ENCODE measurements at regions not wholly inside any gene's neighbourhood (a gene's known extent, or its start where the extent isn't known, plus 50 kb on each side); places are given as distances from the start of the nearest gene placed in this dataset.

GRCh38 chr9:106613250-106613737 is 249.7 kb upstream of the ZNF462 start:
- no peak for DNase-seq (ENCODE audit: low read depth)

GRCh38 chr9:106615118-106615889 is 247.7 kb upstream of the ZNF462 start:
- DNase-seq (ENCODE audit: low read depth), result no peak

- no peak for DNase-seq (ENCODE audit: low read depth)
Observed at GRCh38 chr9:106616026-106616425, 246.9 kb upstream of the ZNF462 start.

GRCh38 chr9:106616851-106617345 is 246.1 kb upstream of the ZNF462 start:
- DNase-seq (ENCODE audit: low read depth), result no peak

- no peak for DNase-seq (ENCODE audit: low read depth)
Observed at GRCh38 chr9:106619211-106619610, 243.8 kb upstream of the ZNF462 start.

GRCh38 chr9:106620081-106620480 is 242.9 kb upstream of the ZNF462 start:
- no peak for DNase-seq (ENCODE audit: low read depth)

- DNase-seq (ENCODE audit: low read depth), result no peak
Observed at GRCh38 chr9:106620866-106621265, 242.1 kb upstream of the ZNF462 start.

- DNase-seq (ENCODE audit: low read depth), result no peak
Observed at GRCh38 chr9:106621313-106622163, 241.4 kb upstream of the ZNF462 start.

- DNase-seq (ENCODE audit: low read depth), result no peak
Observed at GRCh38 chr9:106622164-106622487, 240.8 kb upstream of the ZNF462 start.

- DNase-seq (ENCODE audit: low read depth), result no peak
Observed at GRCh38 chr9:106623558-106623957, 239.4 kb upstream of the ZNF462 start.

- DNase-seq (ENCODE audit: low read depth), result no peak
Observed at GRCh38 chr9:106625259-106625789, 237.6 kb upstream of the ZNF462 start.

GRCh38 chr9:106626936-106627335 is 236.0 kb upstream of the ZNF462 start:
- no peak for DNase-seq (ENCODE audit: low read depth)

GRCh38 chr9:106632621-106633020 is 230.3 kb upstream of the ZNF462 start:
- DNase-seq (ENCODE audit: low read depth), result no peak

- DNase-seq (ENCODE audit: low read depth), result no peak
Observed at GRCh38 chr9:106634183-106634582, 228.8 kb upstream of the ZNF462 start.

GRCh38 chr9:106634641-106635040 is 228.3 kb upstream of the ZNF462 start:
- DNase-seq (ENCODE audit: low read depth), result no peak

GRCh38 chr9:106637486-106637885 is 225.5 kb upstream of the ZNF462 start:
- no peak for DNase-seq (ENCODE audit: low read depth)

GRCh38 chr9:106639873-106640568 is 222.9 kb upstream of the ZNF462 start:
- DNase-seq (ENCODE audit: low read depth), result no peak

- no peak for DNase-seq (ENCODE audit: low read depth)
Observed at GRCh38 chr9:106643211-106643930, 219.6 kb upstream of the ZNF462 start.

- DNase-seq (ENCODE audit: low read depth), result no peak
Observed at GRCh38 chr9:106644661-106645060, 218.3 kb upstream of the ZNF462 start.

- DNase-seq (ENCODE audit: low read depth), result no peak
Observed at GRCh38 chr9:106648799-106649198, 214.2 kb upstream of the ZNF462 start.

- DNase-seq (ENCODE audit: low read depth), result no peak
Observed at GRCh38 chr9:106649664-106650063, 213.3 kb upstream of the ZNF462 start.

- no peak for DNase-seq (ENCODE audit: low read depth)
Observed at GRCh38 chr9:106653213-106653612, 209.8 kb upstream of the ZNF462 start.

Measured in GM04504 (cell line).